HG03565 (cell line): ENCODE measurements at regions not wholly inside any gene's neighbourhood (a gene's known extent, or its start where the extent isn't known, plus 50 kb on each side); places are given as distances from the start of the nearest gene placed in this dataset.

Experiments
- ATAC-seq: cut with Tn5 transposase; IDR thresholded peaks from one replicate; pipeline ENCODE4 v1.9.1; 2021; ENCODE audit warnings: mild to moderate bottlenecking, moderate library complexity; ENCODE audit not compliant: unreplicated experiment

- no peak for ATAC-seq
These were observed 90.5 kb upstream of the WDR1 start for GRCh38 chr4:10207116-10207515.

- ATAC-seq, result no peak
These were observed 88.6 kb upstream of the WDR1 start for GRCh38 chr4:10205223-10205622.

GRCh38 chr4:10204401-10205058 is 87.9 kb upstream of the WDR1 start:
- ATAC-seq, result no peak

- ATAC-seq, result no peak
These were observed 87.3 kb upstream of the WDR1 start for GRCh38 chr4:10203851-10204250.

DNA sequence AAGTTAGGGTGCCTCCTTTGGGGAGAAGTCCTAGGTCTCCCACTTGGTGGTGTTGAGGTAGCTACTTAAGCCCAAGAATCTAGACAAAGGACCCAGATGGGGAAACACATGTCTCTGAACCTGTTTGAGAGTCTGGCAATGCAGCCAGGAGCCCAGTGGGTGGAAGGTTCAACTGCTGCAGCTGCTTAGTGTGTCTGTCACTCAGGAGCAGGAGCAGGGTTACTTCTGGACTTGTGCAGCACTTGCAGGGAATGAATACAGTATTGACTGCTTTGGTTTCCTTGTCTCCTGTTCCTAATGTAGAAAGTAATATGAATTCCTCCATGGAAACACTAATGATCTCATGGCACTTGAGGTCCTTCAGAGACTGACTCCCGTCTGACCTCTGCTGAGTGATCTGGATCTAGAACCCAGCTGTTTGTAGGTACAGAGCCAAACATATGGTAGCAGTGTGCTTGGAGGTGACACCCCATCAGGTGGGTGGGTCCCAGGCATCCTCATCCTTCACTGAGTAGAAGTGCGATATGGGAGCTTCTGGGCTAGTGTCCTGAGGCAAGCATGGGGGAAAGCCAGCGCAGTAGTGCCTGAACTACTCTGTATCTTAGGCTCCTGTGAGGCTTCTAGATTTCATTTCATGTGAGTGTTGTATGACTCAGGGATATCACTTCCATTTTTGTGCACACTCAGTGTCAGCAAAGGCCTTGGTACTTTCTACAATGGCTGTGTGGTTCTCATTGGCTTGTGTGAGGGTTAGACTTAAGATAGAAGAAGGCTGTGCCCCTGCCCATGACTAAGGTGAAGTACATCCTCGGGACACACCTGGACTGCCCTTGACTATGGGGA is 85.0 kb upstream of the WDR1 start:
- ATAC-seq, result no peak

DNA sequence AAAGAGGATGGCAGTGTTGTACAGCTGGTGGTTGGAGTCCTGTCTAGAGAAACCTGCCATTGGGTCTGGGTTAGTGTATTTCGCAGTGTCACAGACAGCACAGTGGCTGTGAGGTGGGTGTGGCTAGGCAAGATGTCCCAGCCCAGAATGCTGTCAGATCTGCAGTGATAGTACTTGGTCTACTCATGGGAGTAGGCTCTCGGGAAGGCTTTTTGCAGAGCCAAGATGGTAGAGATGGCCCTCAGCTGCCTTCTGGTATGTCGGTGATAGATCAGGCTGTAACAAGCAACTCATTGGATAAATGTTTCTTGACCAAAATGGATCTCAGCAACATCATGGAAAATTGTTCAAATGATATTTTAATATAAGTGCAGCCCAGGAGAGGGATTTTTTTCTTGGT is 84.3 kb upstream of the WDR1 start:
- no peak for ATAC-seq

DNA sequence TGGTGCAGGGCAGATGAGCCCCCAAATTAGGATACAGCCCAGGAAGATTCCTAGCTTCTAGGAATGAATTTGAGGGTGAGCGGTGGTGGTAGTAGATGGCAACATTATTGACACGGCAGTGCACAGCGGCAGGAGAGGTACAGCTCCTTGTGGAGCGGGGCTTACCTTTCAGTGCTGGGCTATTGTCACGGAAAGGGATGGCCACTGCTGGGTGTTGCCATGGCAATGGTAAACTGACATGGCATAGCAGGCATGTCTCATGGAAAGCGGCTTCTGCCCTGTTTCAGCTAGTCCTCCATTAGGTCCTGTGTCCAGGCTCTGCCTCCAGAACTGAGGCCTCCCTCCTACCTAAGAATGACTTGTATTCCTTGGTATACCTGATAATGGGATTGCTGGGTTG is 81.8 kb upstream of the WDR1 start:
- ATAC-seq, result no peak

DNA sequence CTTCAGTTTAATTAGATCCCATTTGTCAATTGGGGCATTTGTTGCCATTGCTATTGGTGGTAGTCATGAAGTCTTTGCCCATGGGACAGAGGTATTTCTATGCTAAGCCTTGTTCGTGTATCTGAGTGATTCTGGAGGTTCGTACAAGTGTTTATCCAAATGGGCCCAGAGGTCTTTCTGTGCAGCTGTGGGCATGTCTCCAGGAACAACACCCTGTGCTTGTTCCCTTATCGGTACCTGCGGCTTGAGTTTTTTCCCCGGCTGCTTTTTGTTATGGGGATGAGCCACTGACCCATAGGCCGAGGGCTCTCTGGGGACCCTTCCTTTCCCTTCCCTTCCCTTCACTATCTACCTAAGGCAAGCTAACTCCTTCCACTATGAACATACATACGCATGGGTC is 81.4 kb upstream of the WDR1 start:
- ATAC-seq, result no peak

DNA sequence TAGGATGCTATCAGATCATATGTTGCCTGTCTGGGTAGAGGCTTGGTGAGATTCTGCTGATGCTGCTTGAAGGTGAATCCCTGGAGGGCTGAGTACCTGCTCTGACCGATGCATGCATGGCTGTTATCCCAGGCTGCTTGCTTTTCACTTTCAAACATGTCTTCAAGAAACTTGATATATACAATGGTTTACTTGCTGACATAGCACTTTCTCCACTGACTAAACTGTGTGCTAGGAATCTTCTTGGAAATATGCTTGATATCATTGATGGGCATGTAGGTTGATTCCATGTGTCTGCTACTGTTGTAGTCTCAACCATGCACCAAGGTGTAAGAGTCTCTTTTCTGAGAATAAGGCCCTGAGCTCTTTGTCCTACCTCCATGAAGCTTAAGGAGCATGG is 79.6 kb upstream of the WDR1 start:
- no peak for ATAC-seq

DNA sequence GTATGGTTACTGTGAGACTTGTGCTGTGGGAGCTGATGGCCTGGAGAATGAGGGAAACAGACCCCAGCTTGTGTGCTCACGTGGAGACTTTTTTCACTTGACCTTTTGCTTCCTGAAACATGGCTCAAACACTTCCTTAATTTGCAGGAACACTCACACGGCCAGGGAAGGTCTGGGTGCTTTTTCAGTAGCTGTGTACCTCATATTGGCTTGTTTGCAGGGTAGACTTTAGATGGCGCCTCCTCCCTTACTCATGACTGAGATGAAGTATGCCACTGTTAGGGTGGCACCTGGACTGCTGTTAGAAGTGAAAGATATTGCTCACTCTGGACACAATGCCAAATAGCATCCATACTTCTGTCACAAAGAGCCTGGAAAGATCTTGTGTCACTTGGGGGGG is 75.7 kb upstream of the WDR1 start:
- no peak for ATAC-seq

GRCh38 chr4:10188400-10189004 is 71.9 kb upstream of the WDR1 start:
- no peak for ATAC-seq

DNA sequence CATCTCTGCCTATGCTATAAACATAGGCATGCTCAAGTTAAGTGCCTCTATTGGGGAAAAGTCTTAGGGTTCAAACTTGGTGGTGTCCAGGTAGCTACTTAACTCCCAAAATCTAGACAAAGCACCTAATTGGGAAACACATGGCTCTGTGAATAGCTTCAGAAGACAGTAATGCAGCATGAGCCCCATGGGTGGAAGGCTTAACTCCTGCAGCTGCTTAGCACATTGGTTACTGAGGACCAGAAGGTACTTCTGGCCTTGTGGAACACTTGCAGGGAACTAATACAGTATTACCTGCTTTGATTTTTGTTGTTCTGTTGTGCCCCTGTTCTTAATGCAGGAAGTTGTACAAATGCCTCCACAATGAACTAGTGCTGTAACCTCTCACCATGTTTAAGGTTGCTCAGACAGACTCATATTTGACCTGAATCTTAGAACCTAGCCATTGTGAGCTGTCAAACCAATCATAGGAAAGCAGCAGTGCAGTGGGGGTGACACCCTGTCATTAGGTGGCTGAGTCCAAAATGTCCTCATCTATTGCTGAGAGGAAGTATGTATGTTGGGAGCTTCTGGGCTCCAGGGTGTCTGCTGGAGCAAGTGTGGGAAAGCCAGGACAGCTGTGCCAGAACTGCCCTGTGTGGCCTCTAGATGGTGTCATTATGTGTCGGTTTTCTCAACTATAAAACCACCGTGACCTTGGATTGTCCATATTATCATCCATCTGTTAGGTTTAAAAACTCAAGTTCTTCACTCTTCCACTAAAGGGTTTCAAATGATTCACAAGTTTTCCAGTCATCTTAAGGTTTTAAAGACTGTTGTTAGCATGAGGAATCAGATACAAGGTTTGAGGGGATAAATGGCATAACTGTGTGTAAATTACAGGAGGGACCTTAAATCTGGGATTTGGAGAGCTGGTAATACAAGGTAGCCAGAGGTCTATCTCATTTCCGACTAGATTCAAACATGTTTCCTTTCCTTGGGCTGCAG is 69.9 kb upstream of the WDR1 start:
- ATAC-seq, result no peak

DNA sequence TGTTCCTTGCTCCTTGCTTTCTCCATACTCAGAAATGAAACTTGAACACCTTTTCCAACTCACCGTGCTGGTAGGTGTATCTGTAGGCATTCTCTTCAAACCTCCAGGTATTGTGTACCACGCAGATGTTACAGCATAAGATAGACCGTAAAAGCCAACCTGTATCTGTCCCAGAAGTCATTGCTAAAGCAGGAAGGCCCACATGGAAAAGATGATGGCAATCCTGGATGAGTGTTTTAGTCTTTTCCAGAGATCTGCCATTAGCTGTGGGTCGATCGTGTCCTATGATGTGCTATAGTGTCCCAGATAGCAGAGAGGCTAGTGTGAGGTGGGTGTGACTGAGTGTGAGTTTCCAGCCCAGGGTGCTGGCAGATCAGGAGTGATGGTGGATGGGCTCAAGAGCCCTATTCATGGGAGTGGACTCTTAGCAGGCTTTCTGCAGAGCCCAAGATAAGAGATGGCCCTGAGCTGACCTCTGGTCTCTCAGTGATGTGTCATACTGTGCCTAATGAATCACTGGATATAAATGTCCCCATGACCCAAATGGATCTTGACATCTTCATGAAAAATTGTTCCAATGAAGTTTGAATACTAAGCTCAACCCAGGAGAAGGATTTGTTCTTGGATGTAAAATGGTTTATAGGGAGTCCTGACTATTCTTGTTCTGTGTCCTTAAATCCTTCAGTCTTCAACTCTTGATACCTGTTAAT is 69.1 kb upstream of the WDR1 start:
- no peak for ATAC-seq

DNA sequence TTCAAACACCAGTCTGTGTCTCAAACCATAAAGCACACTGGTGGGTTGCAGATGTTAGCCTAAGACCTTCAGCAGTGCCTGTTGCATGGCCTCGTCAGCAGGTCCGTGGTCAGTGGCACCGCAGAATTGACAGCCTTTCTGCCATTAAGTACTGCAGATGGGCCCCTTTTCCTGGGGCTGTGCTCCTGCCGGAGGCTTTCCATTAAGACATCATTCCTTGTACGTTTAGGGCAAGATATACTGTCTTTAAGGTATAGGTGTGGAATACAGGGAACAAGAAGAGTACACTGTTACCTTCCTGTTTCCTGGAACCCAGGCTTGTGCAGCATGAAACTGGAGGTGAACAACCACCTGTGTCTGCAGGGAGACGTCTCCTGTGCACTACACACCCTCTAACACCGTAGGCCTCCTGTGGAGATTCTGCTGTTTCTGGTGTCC is 67.9 kb upstream of the WDR1 start:
- no peak for ATAC-seq

DNA sequence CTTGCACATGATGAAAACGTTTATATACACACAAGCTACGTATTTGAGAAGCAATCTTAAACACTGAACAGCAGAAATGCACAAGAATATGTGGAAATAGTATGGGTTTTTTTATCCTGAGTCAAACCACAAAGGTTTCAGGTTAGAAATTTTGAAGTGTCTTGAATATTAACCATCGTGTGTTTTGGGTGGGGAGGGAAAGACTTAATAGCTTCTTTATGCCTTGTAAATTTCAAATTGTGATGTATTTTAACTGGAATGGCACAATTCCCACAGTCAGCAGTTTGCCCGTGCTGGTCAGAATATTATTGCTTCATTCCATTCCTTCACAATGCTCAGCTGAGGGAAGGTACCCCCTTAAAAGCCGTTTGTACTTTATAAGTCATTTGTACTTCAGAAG is 67.4 kb upstream of the WDR1 start:
- no peak for ATAC-seq

DNA sequence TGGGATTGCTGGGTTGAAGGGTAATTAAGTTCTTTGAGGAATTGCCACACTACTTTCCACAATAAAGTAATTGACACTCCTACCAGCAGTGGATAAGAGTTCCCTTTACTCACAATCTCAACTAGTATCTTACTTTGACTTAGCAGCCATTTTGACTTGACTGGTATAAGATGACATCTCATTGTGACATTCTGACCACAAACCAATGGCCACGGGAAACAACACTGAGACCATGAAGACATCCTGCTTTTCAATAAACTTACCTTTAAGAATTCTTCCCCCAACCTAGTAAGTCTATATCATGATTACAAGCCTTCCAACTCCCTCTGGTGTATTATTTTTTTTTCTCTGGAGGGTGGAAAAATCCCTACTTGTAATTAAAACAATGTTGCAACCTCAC is 66.9 kb upstream of the WDR1 start:
- no peak for ATAC-seq

DNA sequence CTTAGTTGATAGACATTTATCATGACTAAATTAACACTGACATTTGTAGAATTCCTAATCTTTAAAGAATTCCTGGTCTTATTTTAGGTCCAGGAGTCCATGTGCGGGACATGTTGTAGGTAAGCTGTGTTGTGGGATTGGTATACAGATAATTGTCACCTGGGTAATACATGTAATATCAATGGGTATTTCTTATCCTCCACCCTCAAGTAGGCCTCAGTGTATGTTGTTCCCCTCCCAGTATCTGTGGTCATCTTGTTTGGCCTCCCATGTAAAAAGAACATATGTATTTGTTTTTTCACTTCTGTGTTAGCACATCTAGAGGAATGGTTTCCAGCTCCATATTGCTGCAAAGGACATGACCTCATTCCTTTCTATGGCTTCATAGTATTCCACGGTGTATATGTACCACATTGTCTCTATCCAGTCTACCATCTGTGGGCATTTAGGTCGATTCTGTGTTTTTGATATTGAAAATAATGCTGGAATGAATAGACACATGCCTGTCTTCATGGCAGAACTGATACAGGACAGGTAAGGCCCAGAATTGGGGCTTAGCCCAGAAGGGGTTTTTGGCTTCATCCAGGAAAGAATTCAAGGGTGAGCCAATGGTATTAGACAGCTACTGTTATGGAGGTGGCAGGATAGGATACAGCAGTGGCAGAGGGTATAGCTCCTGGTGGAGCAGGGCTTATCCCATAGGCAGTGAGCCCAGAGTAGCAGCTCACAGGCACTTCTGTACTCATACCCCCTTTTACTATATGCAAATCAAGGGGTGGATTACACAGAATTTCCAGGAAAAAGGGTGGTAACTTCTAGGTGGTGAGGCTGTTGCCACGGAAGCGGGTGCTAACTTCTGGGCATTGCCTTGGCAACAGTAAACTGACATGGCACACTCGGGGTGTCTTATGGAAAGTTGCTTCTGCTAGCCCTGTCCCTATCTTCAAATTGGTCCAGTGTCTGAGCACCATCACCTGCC is 66.1 kb upstream of the WDR1 start:
- ATAC-seq, result no peak

DNA sequence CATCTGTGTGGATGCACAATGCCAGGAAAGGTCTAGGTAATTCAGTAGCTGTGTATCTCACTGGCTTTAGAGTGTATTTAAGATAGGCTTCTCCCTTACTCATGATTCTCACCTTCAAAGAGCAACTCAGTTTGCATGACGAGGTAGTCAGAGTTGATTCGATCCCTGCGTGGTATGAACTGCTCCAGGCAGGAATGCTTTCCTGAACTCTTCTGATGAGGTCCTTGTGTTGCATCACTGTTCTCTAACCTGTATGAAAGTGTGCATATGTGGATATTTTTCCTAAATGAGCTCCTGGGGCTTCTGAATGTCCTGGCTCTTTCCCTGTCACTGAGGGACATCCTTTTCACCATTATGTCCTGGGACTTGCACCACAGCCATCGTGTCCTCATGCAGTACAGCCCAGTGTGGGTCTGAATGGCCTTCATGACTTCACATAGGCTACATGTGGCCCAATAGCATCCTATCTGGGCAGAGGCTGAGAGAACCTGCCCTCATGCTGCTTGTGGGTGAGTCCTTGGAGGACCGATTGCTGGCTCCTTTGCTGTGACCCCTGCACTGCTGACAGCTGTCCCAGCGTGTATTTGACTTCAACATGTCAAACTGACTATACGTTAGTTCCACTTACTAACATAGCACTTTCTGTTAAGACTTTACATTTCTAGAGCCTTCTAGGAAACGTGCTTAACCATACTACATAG is 65.3 kb upstream of the WDR1 start:
- no peak for ATAC-seq
